Ishikawa (cell line): ENCODE measurements at regions not wholly inside any gene's neighbourhood (a gene's known extent, or its start where the extent isn't known, plus 50 kb on each side); places are given as distances from the start of the nearest gene placed in this dataset.

Experiments
- EP300 ChIP-seq: IDR thresholded peaks from 2 replicates; pipeline ENCODE4 v1.6.1; 2012; ENCODE audit warnings: borderline replicate concordance
- RAD21 ChIP-seq: IDR thresholded peaks from 2 replicates; pipeline ENCODE4 v1.6.1; 2012; ENCODE audit warnings: low read depth
- TCF12 ChIP-seq: IDR thresholded peaks from 2 replicates; pipeline ENCODE4 v1.6.1; 2012; ENCODE audit warnings: low read depth
- TF ChIP-seq, protein P1 (sequence below): IDR thresholded peaks from 2 replicates; pipeline ENCODE4 v1.6.1; 2012; ENCODE audit warnings: low read depth, mild to moderate bottlenecking
- TF ChIP-seq, protein P2 (sequence below): IDR thresholded peaks from 2 replicates; pipeline ENCODE4 v1.6.1; 2012

DNA sequence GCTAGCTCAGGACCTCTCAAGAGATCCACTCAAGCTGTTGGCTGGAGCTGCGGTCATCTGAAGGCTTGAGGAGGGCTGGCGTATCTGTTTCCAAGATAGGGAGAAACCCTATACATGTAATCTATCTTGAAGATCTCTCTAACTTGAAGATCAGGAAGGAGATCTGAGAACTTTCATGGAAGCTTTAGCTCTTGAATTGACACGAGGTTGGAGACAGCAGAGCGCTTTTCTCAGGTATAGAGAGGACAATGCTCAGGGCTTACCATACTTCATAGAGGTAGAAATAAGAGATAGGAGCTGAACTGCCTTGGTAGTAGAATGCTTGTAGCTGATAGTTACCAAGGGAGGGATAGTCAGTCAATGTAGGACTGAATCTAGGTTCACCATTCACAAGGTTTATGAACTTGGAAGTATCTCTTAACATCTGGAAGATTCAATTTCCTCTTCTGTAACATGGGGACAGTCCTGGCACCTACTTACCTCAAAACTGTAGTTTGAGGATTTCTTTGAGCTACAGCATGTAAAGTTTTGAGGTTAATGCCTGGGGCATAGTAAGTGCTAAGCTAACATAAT, 267.0 kb upstream of the MAF start:
- TF ChIP-seq, protein P1, sequence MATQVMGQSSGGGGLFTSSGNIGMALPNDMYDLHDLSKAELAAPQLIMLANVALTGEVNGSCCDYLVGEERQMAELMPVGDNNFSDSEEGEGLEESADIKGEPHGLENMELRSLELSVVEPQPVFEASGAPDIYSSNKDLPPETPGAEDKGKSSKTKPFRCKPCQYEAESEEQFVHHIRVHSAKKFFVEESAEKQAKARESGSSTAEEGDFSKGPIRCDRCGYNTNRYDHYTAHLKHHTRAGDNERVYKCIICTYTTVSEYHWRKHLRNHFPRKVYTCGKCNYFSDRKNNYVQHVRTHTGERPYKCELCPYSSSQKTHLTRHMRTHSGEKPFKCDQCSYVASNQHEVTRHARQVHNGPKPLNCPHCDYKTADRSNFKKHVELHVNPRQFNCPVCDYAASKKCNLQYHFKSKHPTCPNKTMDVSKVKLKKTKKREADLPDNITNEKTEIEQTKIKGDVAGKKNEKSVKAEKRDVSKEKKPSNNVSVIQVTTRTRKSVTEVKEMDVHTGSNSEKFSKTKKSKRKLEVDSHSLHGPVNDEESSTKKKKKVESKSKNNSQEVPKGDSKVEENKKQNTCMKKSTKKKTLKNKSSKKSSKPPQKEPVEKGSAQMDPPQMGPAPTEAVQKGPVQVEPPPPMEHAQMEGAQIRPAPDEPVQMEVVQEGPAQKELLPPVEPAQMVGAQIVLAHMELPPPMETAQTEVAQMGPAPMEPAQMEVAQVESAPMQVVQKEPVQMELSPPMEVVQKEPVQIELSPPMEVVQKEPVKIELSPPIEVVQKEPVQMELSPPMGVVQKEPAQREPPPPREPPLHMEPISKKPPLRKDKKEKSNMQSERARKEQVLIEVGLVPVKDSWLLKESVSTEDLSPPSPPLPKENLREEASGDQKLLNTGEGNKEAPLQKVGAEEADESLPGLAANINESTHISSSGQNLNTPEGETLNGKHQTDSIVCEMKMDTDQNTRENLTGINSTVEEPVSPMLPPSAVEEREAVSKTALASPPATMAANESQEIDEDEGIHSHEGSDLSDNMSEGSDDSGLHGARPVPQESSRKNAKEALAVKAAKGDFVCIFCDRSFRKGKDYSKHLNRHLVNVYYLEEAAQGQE: no peak
- TF ChIP-seq EP300 (no peak), TCF12 (no peak), RAD21 (no peak)
- TF ChIP-seq, protein P2, sequence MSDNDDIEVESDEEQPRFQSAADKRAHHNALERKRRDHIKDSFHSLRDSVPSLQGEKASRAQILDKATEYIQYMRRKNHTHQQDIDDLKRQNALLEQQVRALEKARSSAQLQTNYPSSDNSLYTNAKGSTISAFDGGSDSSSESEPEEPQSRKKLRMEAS: no peak
